ENCODE measurements at regions not wholly inside any gene's neighbourhood (a gene's known extent, or its start where the extent isn't known, plus 50 kb on each side); places are given as distances from the start of the nearest gene placed in this dataset.

- H3K4me3 ChIP-seq (ENCODE audit: low read depth, low read length), result no peak overlapping the region
- no peak for DNase-seq (ENCODE audit: low read depth)
- TF ChIP-seq CTCF (IDR thresholded peaks at IDR 0.05; ENCODE audit: insufficient read depth, low read depth, low read length), result no peak
Observed at GRCh38 chr15:29972051-29972450, 110.7 kb upstream of the GOLGA8J start.

- H3K4me3 ChIP-seq (ENCODE audit: low read depth, low read length), result no peak overlapping the region
- peak; percentile 8 for DNase-seq (ENCODE audit: low read depth)
- no peak for TF ChIP-seq CTCF (IDR thresholded peaks at IDR 0.05; ENCODE audit: insufficient read depth, low read depth, low read length)
Observed at GRCh38 chr15:29970402-29970695, 112.4 kb upstream of the GOLGA8J start.

GRCh38 chr15:29969562-29970401 is 113.0 kb upstream of the GOLGA8J start:
- H3K4me3 ChIP-seq (ENCODE audit: low read depth, low read length), result no peak overlapping the region
- no peak for DNase-seq (ENCODE audit: low read depth)
- no peak for TF ChIP-seq CTCF (IDR thresholded peaks at IDR 0.05; ENCODE audit: insufficient read depth, low read depth, low read length)

- DNase-seq (ENCODE audit: low read depth), result no peak
- TF ChIP-seq CTCF (IDR thresholded peaks at IDR 0.05; ENCODE audit: insufficient read depth, low read depth, low read length), result no peak
- H3K4me3 ChIP-seq (ENCODE audit: low read depth, low read length), result no peak overlapping the region
Observed at GRCh38 chr15:29968895-29969561, 113.7 kb upstream of the GOLGA8J start.

GRCh38 chr15:29968099-29968894 is 114.5 kb upstream of the GOLGA8J start:
- no peak for TF ChIP-seq CTCF (IDR thresholded peaks at IDR 0.05; ENCODE audit: insufficient read depth, low read depth, low read length)
- H3K4me3 ChIP-seq (ENCODE audit: low read depth, low read length), result peak overlapping the region; percentile 50
- DNase-seq (ENCODE audit: low read depth), result no peak

- no peak for TF ChIP-seq CTCF (IDR thresholded peaks at IDR 0.05; ENCODE audit: insufficient read depth, low read depth, low read length)
- no peak overlapping the region for H3K4me3 ChIP-seq (ENCODE audit: low read depth, low read length)
- no peak for DNase-seq (ENCODE audit: low read depth)
Observed at GRCh38 chr15:29962407-29962806, 120.3 kb upstream of the GOLGA8J start.

Measured in fibroblast of villous mesenchyme (primary cell).